Brain microvascular endothelial cell (primary cell): ENCODE measurements at regions not wholly inside any gene's neighbourhood (a gene's known extent, or its start where the extent isn't known, plus 50 kb on each side); places are given as distances from the start of the nearest gene placed in this dataset.
"Not testable (repeated sequence)": the region's sequence is repeated elsewhere in the genome, so short reads cannot be mapped to it uniquely, and the experiment has no call there.

Experiments
- DNase-seq: peaks from one replicate; pipeline ENCODE4 v3.0.0-alpha.2; 2020
- H3K27ac ChIP-seq: fragments of 250-450 bp; sonication (Bioruptor Pico); 2 replicates; pipeline ENCODE4 v1.5.1; 2020; ENCODE audit warnings: mild to moderate bottlenecking, moderate library complexity
- H3K27me3 ChIP-seq: fragments of 250-450 bp; sonication (Bioruptor Pico); replicated peaks from 2 replicates; pipeline ENCODE4 v1.5.1; 2020; ENCODE audit warnings: mild to moderate bottlenecking
- H3K36me3 ChIP-seq: fragments of 250-450 bp; sonication (Bioruptor Pico); replicated peaks from 2 replicates; pipeline ENCODE4 v1.5.1; 2020; ENCODE audit warnings: mild to moderate bottlenecking
- H3K4me3 ChIP-seq: 2 replicates; pipeline ENCODE4 v1.5.1; 2011; ENCODE audit warnings: low read depth, mild to moderate bottlenecking, control low read depth, low read length, moderate library complexity
- CTCF ChIP-seq: IDR thresholded peaks from 2 replicates; pipeline ENCODE4 v1.5.1; 2011; ENCODE audit warnings: low read depth, mild to moderate bottlenecking, moderate library complexity, low read length, control low read depth, inconsistent platforms; ENCODE audit errors: missing control alignments
- in situ Hi-C: cut with HindIII; loops from 2 replicates; pipeline ENCODE4 v1.10.0; 2017; ENCODE audit warnings: low sequenced_read_pairs, low pct_ligation_motif_present

- no peak for TF ChIP-seq CTCF
- H3K4me3 ChIP-seq = no peak overlapping the region
- in situ Hi-C loops = no loop called here
- H3K27me3 ChIP-seq = no peaks in the 10 kb centered on the region
- no peaks in the 10 kb centered on the region for H3K36me3 ChIP-seq
- no peak for DNase-seq
- no peak overlapping the region for H3K27ac ChIP-seq
These were observed 1229.0 kb upstream of the NRXN1 start for GRCh38 chr2:52260904-52261303.

GRCh38 chr2:52258967-52259366, 1227.0 kb upstream of the NRXN1 start:
- in situ Hi-C loops, DNase-seq, H3K27me3 ChIP-seq, H3K27ac ChIP-seq, H3K4me3 ChIP-seq, H3K36me3 ChIP-seq: not testable (repeated sequence)

- DNase-seq = no peak
- Histone ChIP-seq H3K27ac (no peak overlapping the region), H3K27me3 (no peaks in the 10 kb centered on the region), H3K4me3 (no peak overlapping the region), H3K36me3 (no peaks in the 10 kb centered on the region)
- no peak for TF ChIP-seq CTCF
- in situ Hi-C loops = no loop called here
These were observed 1226.1 kb upstream of the NRXN1 start for GRCh38 chr2:52258038-52258437.

GRCh38 chr2:52253416-52253980, 1221.6 kb upstream of the NRXN1 start:
- no peaks in the 10 kb centered on the region for H3K27me3 ChIP-seq
- in situ Hi-C loops = no loop called here
- H3K4me3 ChIP-seq = no peak overlapping the region
- H3K36me3 ChIP-seq = no peaks in the 10 kb centered on the region
- DNase-seq = no peak
- H3K27ac ChIP-seq = no peak overlapping the region
- TF ChIP-seq CTCF = no peak

GRCh38 chr2:52238782-52239181, 1206.8 kb upstream of the NRXN1 start:
- no peak for TF ChIP-seq CTCF

GRCh38 chr2:52222128-52222527, 1190.2 kb upstream of the NRXN1 start:
- TF ChIP-seq CTCF = no peak
- no peak overlapping the region for H3K4me3 ChIP-seq
- H3K27ac ChIP-seq = no peak overlapping the region
- no peaks in the 10 kb centered on the region for H3K36me3 ChIP-seq
- DNase-seq = peak; percentile 70
- in situ Hi-C loops = no loop called here
- H3K27me3 ChIP-seq = no peaks in the 10 kb centered on the region

More at GRCh38 chr2:52238782-52239181, 1206.8 kb upstream of the NRXN1 start:
- no peak for DNase-seq
- in situ Hi-C loops = no loop called here
- no peaks in the 10 kb centered on the region for H3K36me3 ChIP-seq
- H3K4me3 ChIP-seq = no peak overlapping the region
- H3K27ac ChIP-seq = no peak overlapping the region
- no peaks in the 10 kb centered on the region for H3K27me3 ChIP-seq
